Limb (tissue), 2 donors: ENCODE measurements at regions not wholly inside any gene's neighbourhood (a gene's known extent, or its start where the extent isn't known, plus 50 kb on each side); places are given as distances from the start of the nearest gene placed in this dataset.
"Not testable (repeated sequence)": the region's sequence is repeated elsewhere in the genome, so short reads cannot be mapped to it uniquely, and the experiment has no call there.

ENCODE experiments used
- DNase-seq, 2 donors: peaks; one replicate each; pipeline ENCODE4 v3.0.0-alpha.2; 2016; ENCODE audit errors: extremely low spot score in 2 of 2

GRCh38 chr14:104303705-104304425 lies 165.5 kb downstream of the KIF26A start:
- DNase-seq, result no peak

- DNase-seq, result no peak
These were observed 166.3 kb downstream of the KIF26A start for GRCh38 chr14:104304451-104305351.

GRCh38 chr14:104305511-104306449 lies 167.4 kb downstream of the KIF26A start:
- DNase-seq, result no peak

- DNase-seq, result peak in 1 of 2 donors; percentile 12
These were observed 168.2 kb downstream of the KIF26A start for GRCh38 chr14:104306450-104307040.

- no peak for DNase-seq
These were observed 168.8 kb downstream of the KIF26A start for GRCh38 chr14:104307246-104307626.

- no peak for DNase-seq
These were observed 169.4 kb downstream of the KIF26A start for GRCh38 chr14:104307627-104308401.

GRCh38 chr14:104308534-104308933 lies 170.1 kb downstream of the KIF26A start:
- not testable (repeated sequence) for DNase-seq

- DNase-seq, result no peak
These were observed 171.4 kb downstream of the KIF26A start for GRCh38 chr14:104309657-104310369.

GRCh38 chr14:104311358-104311757 lies 173.0 kb downstream of the KIF26A start:
- DNase-seq, result no peak

- no peak for DNase-seq
These were observed 175.3 kb downstream of the KIF26A start for GRCh38 chr14:104313674-104314073.

- DNase-seq, result peak in 1 of 2 donors; percentile 14
These were observed 176.0 kb downstream of the KIF26A start for GRCh38 chr14:104314251-104314941.

GRCh38 chr14:104315169-104315568 lies 176.8 kb downstream of the KIF26A start:
- no peak for DNase-seq

- no peak for DNase-seq
These were observed 177.2 kb downstream of the KIF26A start for GRCh38 chr14:104315625-104316024.

GRCh38 chr14:104316121-104316722 lies 177.8 kb downstream of the KIF26A start:
- DNase-seq, result no peak

GRCh38 chr14:104316723-104317491 lies 178.5 kb downstream of the KIF26A start:
- DNase-seq, result peak in 1 of 2 donors; percentile 23

- DNase-seq, result no peak
These were observed 179.1 kb downstream of the KIF26A start for GRCh38 chr14:104317492-104317805.

- DNase-seq, result peak in 1 of 2 donors; percentile 15
These were observed 179.7 kb downstream of the KIF26A start for GRCh38 chr14:104317975-104318557.
